Psoas muscle (tissue), 7 donors: ENCODE measurements at regions not wholly inside any gene's neighbourhood (a gene's known extent, or its start where the extent isn't known, plus 50 kb on each side); places are given as distances from the start of the nearest gene placed in this dataset.

Source experiments
- ATAC-seq, 4 donors: fragments of 200-7000 bp; cut with Tn5 transposase; one replicate each; pipeline ENCODE4 v1.9.1; 2020; ENCODE audit warnings: moderate library complexity in 3 of 4, mild to moderate bottlenecking in 2 of 4
- DNase-seq, 2 donors: peaks; one replicate each; pipeline ENCODE4 v3.0.0-alpha.2; 2020
- H3K27ac ChIP-seq: fragments of 200-600 bp; one replicate; pipeline ENCODE4 v1.8.0; 2022
- H3K27me3 ChIP-seq, 3 donors: fragments of 200-600 bp in 1 of 3; one replicate each; pipeline versions ENCODE4 v1.6.1 to v1.8.0; 2013 to 2022; ENCODE audit warnings: low read length in 2 of 3, mild to moderate bottlenecking in 2 of 3, moderate library complexity in 1 of 3; ENCODE audit not compliant: insufficient read depth in 3 of 3
- H3K36me3 ChIP-seq, 2 donors: fragments of 200-600 bp in 1 of 2; one replicate each; pipeline versions ENCODE4 v1.6.1 to v1.8.0; 2013 to 2022; ENCODE audit warnings: low read depth in 1 of 2, mild to moderate bottlenecking in 1 of 2, moderate library complexity in 1 of 2; ENCODE audit not compliant: insufficient read depth in 1 of 2
- H3K4me1 ChIP-seq: fragments of 200-600 bp; one replicate; pipeline ENCODE4 v1.8.0; 2022
- H3K4me3 ChIP-seq: fragments of 200-600 bp; one replicate; pipeline ENCODE4 v1.8.0; 2022; ENCODE audit warnings: mild to moderate bottlenecking
- H3K9me3 ChIP-seq: fragments of 200-600 bp; one replicate; pipeline ENCODE4 v1.8.0; 2022
- WGBS, 3 donors: extraction: QIAGEN DNeasy Blood & Tissue Kit; methylation state at CpG; one replicate each; pipeline versions ENCODE4 v1.1.6 to v1.1.7; 2013; 5-methylcytosine and 5-hydroxymethylcytosine counted together
- intact Hi-C, 2 donors: fragments of 100-400 bp; cut with DNase I; formaldehyde crosslinking; loops; one replicate each; pipeline versions ENCODE4 v1.11.0 to v1.14.2; 2022
- TF ChIP-seq, protein P1 (sequence below): fragments of 200-600 bp; IDR thresholded peaks from one replicate; pipeline ENCODE4 v1.8.0; 2022; ENCODE audit warnings: antibody characterized with exemption
- donor health status: healthy with polysubstance abuse.
- donor health status: DM: no; HTN: no; CAD: no; lungs with moderate emphysema.
- donor health status: Bipolar disorder and iron deficiency.
- donor health status: healthy.
- donor health status: DM: yes; HTN: yes; CAD: no.
- donor health status: DM: no; HTN: no; CAD: no.
- donor health status: DM: yes; HTN: yes; CAD: no.

DNA sequence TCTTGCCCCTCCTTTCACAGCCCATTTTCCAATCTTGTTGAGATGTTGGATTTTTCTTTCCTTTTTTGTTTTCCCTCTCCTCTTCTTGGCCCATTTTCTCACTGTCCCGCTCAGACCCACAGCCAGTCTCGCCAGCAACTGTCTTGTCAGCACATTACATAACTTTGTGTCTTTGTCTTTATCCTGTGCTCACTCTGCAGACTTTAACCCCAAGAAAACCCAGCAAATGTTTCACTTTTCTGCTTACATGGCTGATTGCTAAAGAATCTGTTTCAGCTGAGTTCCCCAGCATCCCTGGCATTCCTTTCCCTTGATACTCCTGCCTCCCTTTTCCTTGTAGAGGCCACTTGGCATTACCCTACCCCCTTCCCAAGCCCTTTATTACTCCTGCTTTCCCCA lies 74.6 kb downstream of the ZNF648 start:
- DNase-seq (no peak), ATAC-seq (no peak)
- no peaks in the 10 kb centered on the region for H3K4me1 ChIP-seq
- H3K27ac ChIP-seq, result no peak overlapping the region
- H3K27me3 ChIP-seq, result peaks cover 0 to 5% (median 0%) of the 10 kb centered on the region in 3 donors
- TF ChIP-seq, protein P1, sequence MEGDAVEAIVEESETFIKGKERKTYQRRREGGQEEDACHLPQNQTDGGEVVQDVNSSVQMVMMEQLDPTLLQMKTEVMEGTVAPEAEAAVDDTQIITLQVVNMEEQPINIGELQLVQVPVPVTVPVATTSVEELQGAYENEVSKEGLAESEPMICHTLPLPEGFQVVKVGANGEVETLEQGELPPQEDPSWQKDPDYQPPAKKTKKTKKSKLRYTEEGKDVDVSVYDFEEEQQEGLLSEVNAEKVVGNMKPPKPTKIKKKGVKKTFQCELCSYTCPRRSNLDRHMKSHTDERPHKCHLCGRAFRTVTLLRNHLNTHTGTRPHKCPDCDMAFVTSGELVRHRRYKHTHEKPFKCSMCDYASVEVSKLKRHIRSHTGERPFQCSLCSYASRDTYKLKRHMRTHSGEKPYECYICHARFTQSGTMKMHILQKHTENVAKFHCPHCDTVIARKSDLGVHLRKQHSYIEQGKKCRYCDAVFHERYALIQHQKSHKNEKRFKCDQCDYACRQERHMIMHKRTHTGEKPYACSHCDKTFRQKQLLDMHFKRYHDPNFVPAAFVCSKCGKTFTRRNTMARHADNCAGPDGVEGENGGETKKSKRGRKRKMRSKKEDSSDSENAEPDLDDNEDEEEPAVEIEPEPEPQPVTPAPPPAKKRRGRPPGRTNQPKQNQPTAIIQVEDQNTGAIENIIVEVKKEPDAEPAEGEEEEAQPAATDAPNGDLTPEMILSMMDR, result no peak
- no peak overlapping the region for H3K4me3 ChIP-seq
- WGBS, 3 donors, result 26 to 56% (median 48%) methylated on average over 2 of the region's 2 CpGs
- intact Hi-C loops, result no loop called here
- H3K9me3 ChIP-seq, result no peaks in the 10 kb centered on the region
- no peaks in the 10 kb centered on the region for H3K36me3 ChIP-seq

DNA sequence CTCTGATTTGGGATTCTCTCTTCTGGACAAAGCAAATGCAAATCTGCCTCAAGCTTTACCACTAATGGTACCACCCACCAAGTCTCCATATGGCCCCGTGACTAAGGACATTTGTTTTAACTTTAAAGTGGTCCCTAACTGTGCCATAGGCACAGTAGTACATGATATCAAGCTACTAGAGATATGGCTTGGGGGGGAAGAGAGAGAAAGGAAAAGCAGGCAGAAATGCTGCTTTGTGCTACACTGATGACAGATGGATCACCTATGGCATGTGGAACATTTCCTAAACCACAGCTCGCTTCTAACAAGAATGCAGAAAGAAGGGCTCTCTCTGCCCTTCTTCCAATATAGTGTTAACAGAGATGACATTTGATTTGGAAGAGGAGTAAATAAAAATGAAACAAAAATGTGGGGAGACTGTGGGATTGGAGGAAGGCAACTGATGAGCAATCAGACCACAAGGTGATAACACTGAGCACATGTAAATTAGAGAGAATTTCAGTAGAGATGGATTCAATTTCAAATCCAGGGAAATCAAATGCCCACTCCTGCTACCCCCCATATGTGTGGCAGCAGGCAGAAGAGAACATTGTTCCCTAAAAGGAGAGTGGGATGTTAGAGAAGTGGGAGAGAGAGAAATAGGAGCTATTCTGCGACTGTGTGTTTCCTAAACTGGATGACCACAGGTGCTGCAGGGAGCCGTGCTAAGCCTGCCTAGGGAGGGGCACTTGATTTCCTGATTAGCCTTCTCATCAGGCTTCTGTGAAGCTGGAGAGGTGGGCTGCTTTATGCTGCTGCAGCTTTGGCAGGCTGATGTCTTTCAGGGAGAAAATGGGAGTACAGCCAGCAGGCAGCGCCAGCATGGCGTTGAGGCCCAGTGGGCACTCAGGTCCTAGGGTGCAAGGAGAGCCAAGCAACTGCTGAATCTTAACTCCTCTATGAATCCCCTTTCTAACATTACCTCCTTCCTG lies 75.3 kb downstream of the ZNF648 start:
- Histone ChIP-seq H3K4me3 (no peak overlapping the region), H3K27me3 (peaks cover 0 to 5% (median 0%) of the 10 kb centered on the region in 3 donors), H3K27ac (no peak overlapping the region), H3K9me3 (no peaks in the 10 kb centered on the region), H3K4me1 (no peaks in the 10 kb centered on the region), H3K36me3 (no peaks in the 10 kb centered on the region)
- TF ChIP-seq, protein P1, result no peak
- 46 to 65% (median 46%) methylated on average over 6 of the region's 6 CpGs for WGBS, 3 donors
- intact Hi-C loops, result no loop called here
- ATAC-seq (no peak), DNase-seq (no peak)

DNA sequence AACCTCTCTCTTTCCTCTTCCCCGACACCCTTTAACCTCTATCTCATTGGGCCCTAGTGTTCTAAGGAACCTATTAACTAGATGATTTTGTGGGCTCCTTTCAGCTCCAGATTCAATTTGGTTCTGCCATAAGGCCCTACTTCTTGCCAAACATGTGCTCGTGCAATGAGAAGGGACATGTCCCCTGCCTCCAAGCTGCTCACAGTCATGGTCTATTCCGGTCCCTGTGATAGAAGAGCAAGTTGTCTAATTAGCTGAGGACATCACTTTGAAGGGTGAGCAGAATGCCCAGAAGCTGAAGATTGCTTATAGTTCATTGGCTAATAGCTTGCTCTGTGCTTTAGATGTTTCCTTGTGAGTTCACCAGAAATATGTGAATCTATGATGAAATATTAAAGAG lies 76.2 kb downstream of the ZNF648 start:
- no peaks in the 10 kb centered on the region for H3K4me1 ChIP-seq
- H3K4me3 ChIP-seq, result no peak overlapping the region
- TF ChIP-seq, protein P1, result no peak
- ATAC-seq (no peak), DNase-seq (no peak)
- peaks cover 0 to 5% (median 0%) of the 10 kb centered on the region in 3 donors for H3K27me3 ChIP-seq
- no peaks in the 10 kb centered on the region for H3K36me3 ChIP-seq
- no peaks in the 10 kb centered on the region for H3K9me3 ChIP-seq
- intact Hi-C loops, result no loop called here
- no peak overlapping the region for H3K27ac ChIP-seq
- 87 to 94% (median 89%) methylated on average over 3 of the region's 3 CpGs for WGBS, 3 donors

GRCh38 chr1:181984006-181984405 lies 77.5 kb downstream of the ZNF648 start:
- no peak for ATAC-seq
- TF ChIP-seq, protein P1, result no peak
- no peak overlapping the region for H3K27ac ChIP-seq
- H3K36me3 ChIP-seq, result no peaks in the 10 kb centered on the region
- no peaks in the 10 kb centered on the region for H3K9me3 ChIP-seq
- intact Hi-C loops, result no loop called here
- H3K4me1 ChIP-seq, result no peaks in the 10 kb centered on the region
- 57 to 72% (median 66%) methylated on average over 4 of the region's 4 CpGs for WGBS, 3 donors
- DNase-seq, result no peak
- H3K27me3 ChIP-seq, result peaks cover 0 to 4% (median 0%) of the 10 kb centered on the region in 3 donors
- H3K4me3 ChIP-seq, result no peak overlapping the region
